ENCODE measurements at regions not wholly inside any gene's neighbourhood (a gene's known extent, or its start where the extent isn't known, plus 50 kb on each side); places are given as distances from the start of the nearest gene placed in this dataset.

DNA sequence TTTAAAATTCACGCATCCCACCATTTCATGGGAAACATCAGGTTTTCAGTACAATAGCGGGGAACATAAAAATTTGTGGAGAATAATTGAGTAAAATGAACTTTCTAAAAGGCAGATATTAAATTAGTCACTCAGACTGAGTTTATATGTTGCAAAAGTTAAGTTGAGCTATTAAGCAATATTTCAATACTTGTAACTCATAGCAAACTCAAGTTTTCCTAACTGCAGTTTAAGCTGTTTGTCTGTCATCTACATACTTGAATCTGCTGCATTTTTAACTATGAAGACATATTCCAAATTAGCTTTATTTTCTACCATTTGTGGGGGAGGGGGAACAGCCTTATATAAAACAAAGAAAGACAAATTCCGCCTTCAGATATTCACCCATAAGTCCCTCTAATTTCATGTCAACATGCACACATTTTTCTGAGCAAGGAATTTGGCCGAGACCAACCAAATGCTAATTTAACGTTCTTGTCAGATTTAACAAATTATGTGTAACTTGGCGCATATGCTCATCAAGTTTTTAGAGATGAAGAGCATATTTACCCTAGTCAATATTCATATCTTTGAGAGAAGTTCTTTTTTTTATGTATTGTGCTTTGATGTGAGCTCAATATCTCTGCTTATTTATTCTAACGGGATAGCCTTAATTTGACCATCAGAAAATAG is 462.9 kb downstream of the TXNL1 start:
- TF ChIP-seq, protein P1, sequence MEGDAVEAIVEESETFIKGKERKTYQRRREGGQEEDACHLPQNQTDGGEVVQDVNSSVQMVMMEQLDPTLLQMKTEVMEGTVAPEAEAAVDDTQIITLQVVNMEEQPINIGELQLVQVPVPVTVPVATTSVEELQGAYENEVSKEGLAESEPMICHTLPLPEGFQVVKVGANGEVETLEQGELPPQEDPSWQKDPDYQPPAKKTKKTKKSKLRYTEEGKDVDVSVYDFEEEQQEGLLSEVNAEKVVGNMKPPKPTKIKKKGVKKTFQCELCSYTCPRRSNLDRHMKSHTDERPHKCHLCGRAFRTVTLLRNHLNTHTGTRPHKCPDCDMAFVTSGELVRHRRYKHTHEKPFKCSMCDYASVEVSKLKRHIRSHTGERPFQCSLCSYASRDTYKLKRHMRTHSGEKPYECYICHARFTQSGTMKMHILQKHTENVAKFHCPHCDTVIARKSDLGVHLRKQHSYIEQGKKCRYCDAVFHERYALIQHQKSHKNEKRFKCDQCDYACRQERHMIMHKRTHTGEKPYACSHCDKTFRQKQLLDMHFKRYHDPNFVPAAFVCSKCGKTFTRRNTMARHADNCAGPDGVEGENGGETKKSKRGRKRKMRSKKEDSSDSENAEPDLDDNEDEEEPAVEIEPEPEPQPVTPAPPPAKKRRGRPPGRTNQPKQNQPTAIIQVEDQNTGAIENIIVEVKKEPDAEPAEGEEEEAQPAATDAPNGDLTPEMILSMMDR (IDR thresholded peaks at IDR 0.05), result no peak
- TF ChIP-seq POLR2A (IDR thresholded peaks at IDR 0.05), result no peak
